ENCODE measurements at regions not wholly inside any gene's neighbourhood (a gene's known extent, or its start where the extent isn't known, plus 50 kb on each side); places are given as distances from the start of the nearest gene placed in this dataset.

- TF ChIP-seq EP300 (IDR thresholded peaks at IDR 0.05) (no peak), CTCF (IDR thresholded peaks at IDR 0.05) (no peak), POLR2AphosphoS5 (IDR thresholded peaks at IDR 0.05) (no peak)
These were observed 264.6 kb upstream of the TGFBR2 start for GRCh38 chr3:30341851-30342250.
